ENCODE measurements at regions not wholly inside any gene's neighbourhood (a gene's known extent, or its start where the extent isn't known, plus 50 kb on each side); places are given as distances from the start of the nearest gene placed in this dataset.

- TF ChIP-seq, protein P1, sequence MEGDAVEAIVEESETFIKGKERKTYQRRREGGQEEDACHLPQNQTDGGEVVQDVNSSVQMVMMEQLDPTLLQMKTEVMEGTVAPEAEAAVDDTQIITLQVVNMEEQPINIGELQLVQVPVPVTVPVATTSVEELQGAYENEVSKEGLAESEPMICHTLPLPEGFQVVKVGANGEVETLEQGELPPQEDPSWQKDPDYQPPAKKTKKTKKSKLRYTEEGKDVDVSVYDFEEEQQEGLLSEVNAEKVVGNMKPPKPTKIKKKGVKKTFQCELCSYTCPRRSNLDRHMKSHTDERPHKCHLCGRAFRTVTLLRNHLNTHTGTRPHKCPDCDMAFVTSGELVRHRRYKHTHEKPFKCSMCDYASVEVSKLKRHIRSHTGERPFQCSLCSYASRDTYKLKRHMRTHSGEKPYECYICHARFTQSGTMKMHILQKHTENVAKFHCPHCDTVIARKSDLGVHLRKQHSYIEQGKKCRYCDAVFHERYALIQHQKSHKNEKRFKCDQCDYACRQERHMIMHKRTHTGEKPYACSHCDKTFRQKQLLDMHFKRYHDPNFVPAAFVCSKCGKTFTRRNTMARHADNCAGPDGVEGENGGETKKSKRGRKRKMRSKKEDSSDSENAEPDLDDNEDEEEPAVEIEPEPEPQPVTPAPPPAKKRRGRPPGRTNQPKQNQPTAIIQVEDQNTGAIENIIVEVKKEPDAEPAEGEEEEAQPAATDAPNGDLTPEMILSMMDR (IDR thresholded peaks at IDR 0.05): no peak
- TF ChIP-seq POLR2A (IDR thresholded peaks at IDR 0.05): no peak
Measured at GRCh38 chr6:15993716-15994228, 135.1 kb upstream of the MYLIP start.

Data from body of pancreas (tissue), 4 donors.